Progenitor cell of endocrine pancreas (in vitro differentiated cells): ENCODE measurements at regions not wholly inside any gene's neighbourhood (a gene's known extent, or its start where the extent isn't known, plus 50 kb on each side); places are given as distances from the start of the nearest gene placed in this dataset.

Experiments
- DNase-seq: peaks from one replicate; pipeline ENCODE4 v3.0.0; 2021; ENCODE audit warnings: low spot score; ENCODE audit not compliant: unreplicated experiment
- H3K27ac Mint-ChIP-seq: 2 replicates; pipeline ENCODE4 v1.8.0; 2021; ENCODE audit warnings: mild to moderate bottlenecking, moderate library complexity, mixed read lengths
- H3K27me3 Mint-ChIP-seq: 2 replicates; pipeline ENCODE4 v1.8.0; 2021; ENCODE audit warnings: mixed read lengths
- H3K36me3 Mint-ChIP-seq: 2 replicates; pipeline ENCODE4 v1.8.0; 2022; ENCODE audit warnings: mixed read lengths; ENCODE audit not compliant: insufficient read depth
- H3K4me1 Mint-ChIP-seq: 2 replicates; pipeline ENCODE4 v1.8.0; 2021; ENCODE audit warnings: low read depth, mixed read lengths
- H3K4me3 Mint-ChIP-seq: 2 replicates; pipeline ENCODE4 v1.8.0; 2021; ENCODE audit warnings: low read depth, mild to moderate bottlenecking, moderate library complexity, mixed read lengths
- H3K9me3 Mint-ChIP-seq: 2 replicates; pipeline ENCODE4 v1.8.0; 2021; ENCODE audit warnings: low read depth, mixed read lengths
- CTCF ChIP-seq: fragments of 200-600 bp; sonication (generic); IDR thresholded peaks from one replicate; pipeline ENCODE4 v1.5.0; 2021; ENCODE audit warnings: antibody characterized with exemption, mild to moderate bottlenecking; ENCODE audit not compliant: unreplicated experiment

- Mint-ChIP-seq H3K36me3 (no peaks in the 10 kb centered on the region), H3K27me3 (peaks cover 15% of the 10 kb centered on the region), H3K4me3 (no peak overlapping the region), H3K27ac (peak overlapping the region; percentile 70), H3K9me3 (no peaks in the 10 kb centered on the region), H3K4me1 (peaks cover 24% of the 10 kb centered on the region)
- no peak for TF ChIP-seq CTCF
- no peak for DNase-seq
These were observed 246.3 kb downstream of the SOX11 start for GRCh38 chr2:5938566-5938896.

- no peak for DNase-seq
- Mint-ChIP-seq H3K27ac (no peak overlapping the region), H3K4me1 (peaks cover 27% of the 10 kb centered on the region), H3K9me3 (no peaks in the 10 kb centered on the region), H3K4me3 (no peak overlapping the region), H3K36me3 (no peaks in the 10 kb centered on the region), H3K27me3 (peaks cover 11% of the 10 kb centered on the region)
- no peak for TF ChIP-seq CTCF
These were observed 247.4 kb downstream of the SOX11 start for GRCh38 chr2:5939553-5939952.

- no peak overlapping the region for H3K27ac Mint-ChIP-seq
- TF ChIP-seq CTCF, result no peak
- H3K4me3 Mint-ChIP-seq, result no peak overlapping the region
- no peak for DNase-seq
- H3K9me3 Mint-ChIP-seq, result no peaks in the 10 kb centered on the region
- H3K36me3 Mint-ChIP-seq, result no peaks in the 10 kb centered on the region
- H3K4me1 Mint-ChIP-seq, result peaks cover 31% of the 10 kb centered on the region
- peaks cover 11% of the 10 kb centered on the region for H3K27me3 Mint-ChIP-seq
These were observed 248.7 kb downstream of the SOX11 start for GRCh38 chr2:5940596-5941535.

- Mint-ChIP-seq H3K36me3 (no peaks in the 10 kb centered on the region), H3K27me3 (peaks cover 11% of the 10 kb centered on the region), H3K9me3 (no peaks in the 10 kb centered on the region), H3K4me3 (no peak overlapping the region), H3K4me1 (peaks cover 36% of the 10 kb centered on the region), H3K27ac (no peak overlapping the region)
- DNase-seq, result no peak
- no peak for TF ChIP-seq CTCF
These were observed 250.0 kb downstream of the SOX11 start for GRCh38 chr2:5942204-5942603.

GRCh38 chr2:5945742-5946141 lies 253.6 kb downstream of the SOX11 start:
- H3K9me3 Mint-ChIP-seq, result no peaks in the 10 kb centered on the region
- H3K27me3 Mint-ChIP-seq, result peaks cover 11% of the 10 kb centered on the region
- no peak overlapping the region for H3K27ac Mint-ChIP-seq
- H3K4me3 Mint-ChIP-seq, result no peak overlapping the region
- no peak for TF ChIP-seq CTCF
- H3K36me3 Mint-ChIP-seq, result no peaks in the 10 kb centered on the region
- no peak for DNase-seq
- H3K4me1 Mint-ChIP-seq, result peaks cover 21% of the 10 kb centered on the region
